ENCODE measurements at regions not wholly inside any gene's neighbourhood (a gene's known extent, or its start where the extent isn't known, plus 50 kb on each side); places are given as distances from the start of the nearest gene placed in this dataset.

DNA sequence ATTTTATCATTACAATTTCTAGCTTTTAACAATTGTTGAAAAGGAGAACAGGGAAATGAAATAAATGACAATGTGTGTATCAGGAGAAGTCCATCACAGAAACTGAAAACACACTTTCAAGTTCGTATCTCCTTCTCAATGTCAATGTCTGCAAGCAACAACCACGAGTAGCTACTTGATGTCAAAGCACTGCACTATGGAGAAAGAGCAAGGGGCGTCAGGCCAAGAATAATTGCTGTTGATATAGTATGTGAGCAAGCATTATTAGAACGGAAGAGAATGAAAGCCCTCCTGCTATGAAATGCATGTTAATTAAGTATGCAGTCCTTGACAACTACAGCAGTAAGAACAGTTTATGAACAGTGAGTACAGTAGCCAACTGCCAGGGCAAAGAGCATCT lies 1250.1 kb downstream of the ZPLD1 start:
- Mint-ChIP-seq H3K9me3 (peaks cover 0 to 3% of the 10 kb centered on the region in 2 experiments; a peak in 3 of 5 replicates), H3K36me3 (ENCODE audit: insufficient read depth in 1 of 3, low read depth in 3 of 3) (peaks cover 0 to 15% (median 3%) of the 10 kb centered on the region in 3 experiments; a peak in 4 of 7 replicates), H3K27ac (no peak overlapping the region), H3K27me3 (ENCODE audit: low read depth) (no peaks in the 10 kb centered on the region), H3K4me3 (no peak overlapping the region), H3K4me1 (no peaks in the 10 kb centered on the region)
- no peak overlapping the region for H3K18ac ChIP-seq (ENCODE audit: insufficient read length, low read depth, low read length)
- H4K20me1 ChIP-seq (ENCODE audit: control insufficient read depth, insufficient read depth, insufficient read length): no peaks in the 10 kb centered on the region
- no peak overlapping the region for H2BK120ac ChIP-seq (ENCODE audit: low read depth, low read length, poor library complexity, severe bottlenecking)
- TF ChIP-seq, protein P1, sequence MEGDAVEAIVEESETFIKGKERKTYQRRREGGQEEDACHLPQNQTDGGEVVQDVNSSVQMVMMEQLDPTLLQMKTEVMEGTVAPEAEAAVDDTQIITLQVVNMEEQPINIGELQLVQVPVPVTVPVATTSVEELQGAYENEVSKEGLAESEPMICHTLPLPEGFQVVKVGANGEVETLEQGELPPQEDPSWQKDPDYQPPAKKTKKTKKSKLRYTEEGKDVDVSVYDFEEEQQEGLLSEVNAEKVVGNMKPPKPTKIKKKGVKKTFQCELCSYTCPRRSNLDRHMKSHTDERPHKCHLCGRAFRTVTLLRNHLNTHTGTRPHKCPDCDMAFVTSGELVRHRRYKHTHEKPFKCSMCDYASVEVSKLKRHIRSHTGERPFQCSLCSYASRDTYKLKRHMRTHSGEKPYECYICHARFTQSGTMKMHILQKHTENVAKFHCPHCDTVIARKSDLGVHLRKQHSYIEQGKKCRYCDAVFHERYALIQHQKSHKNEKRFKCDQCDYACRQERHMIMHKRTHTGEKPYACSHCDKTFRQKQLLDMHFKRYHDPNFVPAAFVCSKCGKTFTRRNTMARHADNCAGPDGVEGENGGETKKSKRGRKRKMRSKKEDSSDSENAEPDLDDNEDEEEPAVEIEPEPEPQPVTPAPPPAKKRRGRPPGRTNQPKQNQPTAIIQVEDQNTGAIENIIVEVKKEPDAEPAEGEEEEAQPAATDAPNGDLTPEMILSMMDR (conservative IDR thresholded peaks at IDR 0.05): no peak
- H2AK5ac ChIP-seq (ENCODE audit: insufficient read length, low read length): no peak overlapping the region
- H3K23me2 ChIP-seq (ENCODE audit: insufficient read length, low read depth, low read length, poor library complexity, severe bottlenecking): no peaks in the 10 kb centered on the region
- no peaks in the 10 kb centered on the region for H3K27me3 ChIP-seq (ENCODE audit: insufficient read depth, low read length)
- H3K4me1 ChIP-seq (ENCODE audit: insufficient read depth, low read length): no peaks in the 10 kb centered on the region
- no CpG with 5 or more reads among the region's 4 CpGs for WGBS (ENCODE audit: extremely low coverage, insufficient read length, low lambda C conversion rate)
- H3K9me3 ChIP-seq (ENCODE audit: control insufficient read depth, low read depth, low read length): no peaks in the 10 kb centered on the region
- no peak overlapping the region for H2BK20ac ChIP-seq (ENCODE audit: low read depth, low read length, poor library complexity, severe bottlenecking)
- no peak overlapping the region for H3K4ac ChIP-seq (ENCODE audit: low read depth, low read length)
- no peak overlapping the region for H4K8ac ChIP-seq (replicated peaks; ENCODE audit: insufficient read length, low read depth, low read length)
- H3K56ac ChIP-seq (ENCODE audit: insufficient read length, low read depth, low read length): no peak overlapping the region
- H3T11ph ChIP-seq (ENCODE audit: low read length): no peak overlapping the region
- no peak overlapping the region for H2BK12ac ChIP-seq (ENCODE audit: insufficient read length, low read depth, low read length)
- H3K14ac ChIP-seq (ENCODE audit: insufficient read depth, low read length): no peak overlapping the region
- DNase-seq: no peak
- no peak overlapping the region for H3K27ac ChIP-seq (ENCODE audit: insufficient read length, low read depth, low read length)
- no peak overlapping the region for H4K91ac ChIP-seq (ENCODE audit: insufficient read length, low read depth, low read length)
- no peak overlapping the region for H3K23ac ChIP-seq (ENCODE audit: insufficient read length, low read depth, low read length)
- no peak overlapping the region for H3K4me2 ChIP-seq (ENCODE audit: insufficient read depth, insufficient read length, low read length)
- no peak overlapping the region for H2AFZ ChIP-seq (ENCODE audit: low read length)
- H2BK15ac ChIP-seq (ENCODE audit: low read depth, low read length): no peak overlapping the region
- H3K9ac ChIP-seq (ENCODE audit: extremely low read depth, insufficient read length, low read length): no peak overlapping the region
- H2BK5ac ChIP-seq (ENCODE audit: insufficient read length, low read length): no peak overlapping the region
- H3K79me1 ChIP-seq (ENCODE audit: insufficient read depth, low read depth, low read length, poor library complexity, severe bottlenecking): no peaks in the 10 kb centered on the region
- H4K5ac ChIP-seq (ENCODE audit: insufficient read length, low read depth, low read length): no peak overlapping the region
- H3K79me2 ChIP-seq (ENCODE audit: insufficient read depth, low read length): no peaks in the 10 kb centered on the region
